ENCODE measurements at regions not wholly inside any gene's neighbourhood (a gene's known extent, or its start where the extent isn't known, plus 50 kb on each side); places are given as distances from the start of the nearest gene placed in this dataset.

- no peak overlapping the region for H3K4me2 ChIP-seq (ENCODE audit: low read length)
- no TSS peak for BruUV-seq (replicated peaks)
- no peak for DNase-seq (ENCODE audit: low spot score)
- ChIA-PET POLR2A (interaction anchor here (0.6 kb wide), 2 partner anchors 10 to 1585 kb away, joined by 3 to 4 read pairs; no protein-coding TSS in a partner anchor), CTCF (ENCODE audit: unreplicated experiment) (interaction anchor here (0.6 kb wide), 1 partner anchor 195 kb away, joined by 5 read pairs; no protein-coding TSS in a partner anchor)
- no peak overlapping the region for H3K4me3 ChIP-seq (ENCODE audit: low read depth, low read length, poor library complexity, severe bottlenecking)
- no peaks in the 10 kb centered on the region for H3K79me2 ChIP-seq (ENCODE audit: insufficient read depth, low read depth, low read length)
- TF ChIP-seq CTCF (conservative IDR thresholded peaks at IDR 0.05; ENCODE audit: low read length), result no peak
- TF ChIP-seq EZH2phosphoT487 (IDR thresholded peaks at IDR 0.05; ENCODE audit: borderline replicate concordance, low read depth, low read length), result no peak
- no peaks in the 10 kb centered on the region for H3K4me1 ChIP-seq (ENCODE audit: insufficient read depth, low read length, poor library complexity, severe bottlenecking)
- H3K9me2 ChIP-seq (ENCODE audit: insufficient read depth, low read length), result peaks cover 3% of the 10 kb centered on the region; the same call in 1 of the 2 replicates
- no peaks in the 10 kb centered on the region for H4K20me1 ChIP-seq (ENCODE audit: insufficient read depth, low read length)
- no peak overlapping the region for H2AFZ ChIP-seq (ENCODE audit: low read length)
- H3K9me3 ChIP-seq (ENCODE audit: low read length), result no peaks in the 10 kb centered on the region
- intact Hi-C loops (cut with micrococcal nuclease; ENCODE audit: unreplicated experiment), result no loop called here
- H3K36me3 ChIP-seq (ENCODE audit: insufficient read depth, low read length), result no peaks in the 10 kb centered on the region
- no peak overlapping the region for H3K27ac ChIP-seq (ENCODE audit: low read depth, low read length, poor library complexity, severe bottlenecking)
Measured at GRCh38 chr3:17805461-17805940, 63.1 kb upstream of the TBC1D5 start.

GRCh38 chr3:17802950-17803349 lies 60.5 kb upstream of the TBC1D5 start:
- Histone ChIP-seq H3K4me1 (ENCODE audit: insufficient read depth, low read length, poor library complexity, severe bottlenecking) (no peaks in the 10 kb centered on the region), H2AFZ (ENCODE audit: low read length) (no peak overlapping the region), H3K4me3 (ENCODE audit: low read depth, low read length, poor library complexity, severe bottlenecking) (no peak overlapping the region), H3K36me3 (ENCODE audit: insufficient read depth, low read length) (no peaks in the 10 kb centered on the region), H3K79me2 (ENCODE audit: insufficient read depth, low read depth, low read length) (no peaks in the 10 kb centered on the region), H3K27ac (ENCODE audit: low read depth, low read length, poor library complexity, severe bottlenecking) (no peak overlapping the region), H3K4me2 (ENCODE audit: low read length) (no peak overlapping the region), H3K9me3 (ENCODE audit: low read length) (no peaks in the 10 kb centered on the region), H4K20me1 (ENCODE audit: insufficient read depth, low read length) (no peaks in the 10 kb centered on the region), H3K9me2 (ENCODE audit: insufficient read depth, low read length) (no peaks in the 10 kb centered on the region)
- intact Hi-C loops (cut with micrococcal nuclease; ENCODE audit: unreplicated experiment), result no loop called here
- ChIA-PET CTCF (ENCODE audit: unreplicated experiment) (no interaction called here), POLR2A (no interaction called here)
- DNase-seq (ENCODE audit: low spot score), result no peak
- TF ChIP-seq EZH2phosphoT487 (IDR thresholded peaks at IDR 0.05; ENCODE audit: borderline replicate concordance, low read depth, low read length), result no peak
- TF ChIP-seq CTCF (conservative IDR thresholded peaks at IDR 0.05; ENCODE audit: low read length), result no peak
- BruUV-seq (replicated peaks), result no TSS peak

GRCh38 chr3:17801131-17801530 lies 58.7 kb upstream of the TBC1D5 start:
- intact Hi-C loops (cut with micrococcal nuclease; ENCODE audit: unreplicated experiment), result no loop called here
- H2AFZ ChIP-seq (ENCODE audit: low read length), result no peak overlapping the region
- ChIA-PET CTCF (ENCODE audit: unreplicated experiment) (no interaction called here), POLR2A (interaction anchor here (0.6 to 1.3 kb wide), 6 partner anchors 8 to 43 kb away, joined by 3 to 4 read pairs (median 3); no protein-coding TSS in a partner anchor)
- no peaks in the 10 kb centered on the region for H3K9me2 ChIP-seq (ENCODE audit: insufficient read depth, low read length)
- H3K27ac ChIP-seq (ENCODE audit: low read depth, low read length, poor library complexity, severe bottlenecking), result no peak overlapping the region
- no peaks in the 10 kb centered on the region for H3K79me2 ChIP-seq (ENCODE audit: insufficient read depth, low read depth, low read length)
- no peaks in the 10 kb centered on the region for H3K36me3 ChIP-seq (ENCODE audit: insufficient read depth, low read length)
- H3K9me3 ChIP-seq (ENCODE audit: low read length), result no peaks in the 10 kb centered on the region
- DNase-seq (ENCODE audit: low spot score), result no peak
- H3K4me2 ChIP-seq (ENCODE audit: low read length), result no peak overlapping the region
- H3K4me3 ChIP-seq (ENCODE audit: low read depth, low read length, poor library complexity, severe bottlenecking), result no peak overlapping the region
- H3K4me1 ChIP-seq (ENCODE audit: insufficient read depth, low read length, poor library complexity, severe bottlenecking), result no peaks in the 10 kb centered on the region
- H4K20me1 ChIP-seq (ENCODE audit: insufficient read depth, low read length), result no peaks in the 10 kb centered on the region
- no peak for TF ChIP-seq CTCF (conservative IDR thresholded peaks at IDR 0.05; ENCODE audit: low read length)
- TF ChIP-seq EZH2phosphoT487 (IDR thresholded peaks at IDR 0.05; ENCODE audit: borderline replicate concordance, low read depth, low read length), result no peak
- BruUV-seq (replicated peaks), result no TSS peak
